ENCODE measurements at regions not wholly inside any gene's neighbourhood (a gene's known extent, or its start where the extent isn't known, plus 50 kb on each side); places are given as distances from the start of the nearest gene placed in this dataset.

DNA sequence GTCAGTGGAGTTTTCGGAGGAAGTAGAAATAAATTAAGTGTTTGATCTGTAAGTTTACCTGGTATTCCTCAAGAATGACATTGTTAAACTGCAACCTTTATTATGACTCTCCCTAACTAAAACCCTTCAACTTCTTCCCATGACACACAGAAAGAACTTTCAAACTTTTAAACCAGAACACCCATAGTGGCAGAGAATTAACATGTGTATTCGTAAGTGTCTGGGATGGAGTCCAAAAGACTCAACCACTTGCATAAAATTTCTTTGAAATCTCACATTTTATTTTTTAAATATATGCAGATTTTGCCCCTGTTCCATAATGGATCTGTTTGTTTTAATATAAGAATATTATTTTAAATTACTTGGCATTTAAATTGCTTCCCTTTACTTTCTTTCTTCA lies 54.6 kb upstream of the PLXNA4 start:
- TF ChIP-seq CTCF (IDR thresholded peaks at IDR 0.05): no peak
- no peak for TF ChIP-seq POLR2AphosphoS5 (IDR thresholded peaks at IDR 0.05; ENCODE audit: low read depth, low read length)
- TF ChIP-seq, protein P1, sequence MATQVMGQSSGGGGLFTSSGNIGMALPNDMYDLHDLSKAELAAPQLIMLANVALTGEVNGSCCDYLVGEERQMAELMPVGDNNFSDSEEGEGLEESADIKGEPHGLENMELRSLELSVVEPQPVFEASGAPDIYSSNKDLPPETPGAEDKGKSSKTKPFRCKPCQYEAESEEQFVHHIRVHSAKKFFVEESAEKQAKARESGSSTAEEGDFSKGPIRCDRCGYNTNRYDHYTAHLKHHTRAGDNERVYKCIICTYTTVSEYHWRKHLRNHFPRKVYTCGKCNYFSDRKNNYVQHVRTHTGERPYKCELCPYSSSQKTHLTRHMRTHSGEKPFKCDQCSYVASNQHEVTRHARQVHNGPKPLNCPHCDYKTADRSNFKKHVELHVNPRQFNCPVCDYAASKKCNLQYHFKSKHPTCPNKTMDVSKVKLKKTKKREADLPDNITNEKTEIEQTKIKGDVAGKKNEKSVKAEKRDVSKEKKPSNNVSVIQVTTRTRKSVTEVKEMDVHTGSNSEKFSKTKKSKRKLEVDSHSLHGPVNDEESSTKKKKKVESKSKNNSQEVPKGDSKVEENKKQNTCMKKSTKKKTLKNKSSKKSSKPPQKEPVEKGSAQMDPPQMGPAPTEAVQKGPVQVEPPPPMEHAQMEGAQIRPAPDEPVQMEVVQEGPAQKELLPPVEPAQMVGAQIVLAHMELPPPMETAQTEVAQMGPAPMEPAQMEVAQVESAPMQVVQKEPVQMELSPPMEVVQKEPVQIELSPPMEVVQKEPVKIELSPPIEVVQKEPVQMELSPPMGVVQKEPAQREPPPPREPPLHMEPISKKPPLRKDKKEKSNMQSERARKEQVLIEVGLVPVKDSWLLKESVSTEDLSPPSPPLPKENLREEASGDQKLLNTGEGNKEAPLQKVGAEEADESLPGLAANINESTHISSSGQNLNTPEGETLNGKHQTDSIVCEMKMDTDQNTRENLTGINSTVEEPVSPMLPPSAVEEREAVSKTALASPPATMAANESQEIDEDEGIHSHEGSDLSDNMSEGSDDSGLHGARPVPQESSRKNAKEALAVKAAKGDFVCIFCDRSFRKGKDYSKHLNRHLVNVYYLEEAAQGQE (IDR thresholded peaks at IDR 0.05; ENCODE audit: low read depth, low read length): no peak
- TF ChIP-seq SMC3 (IDR thresholded peaks at IDR 0.05; ENCODE audit: low read depth, low read length): no peak
- TF ChIP-seq RXRA (IDR thresholded peaks at IDR 0.05; ENCODE audit: borderline replicate concordance, low read depth): no peak
- TF ChIP-seq EP300 (IDR thresholded peaks at IDR 0.05; ENCODE audit: borderline replicate concordance in 1 of 2, low read depth in 1 of 2, low read length in 1 of 2): no peak
- TF ChIP-seq RCOR1 (IDR thresholded peaks at IDR 0.05; ENCODE audit: low read length): no peak
- TF ChIP-seq RAD21 (IDR thresholded peaks at IDR 0.05; ENCODE audit: low read length): no peak
